ENCODE measurements at regions not wholly inside any gene's neighbourhood (a gene's known extent, or its start where the extent isn't known, plus 50 kb on each side); places are given as distances from the start of the nearest gene placed in this dataset.

DNA sequence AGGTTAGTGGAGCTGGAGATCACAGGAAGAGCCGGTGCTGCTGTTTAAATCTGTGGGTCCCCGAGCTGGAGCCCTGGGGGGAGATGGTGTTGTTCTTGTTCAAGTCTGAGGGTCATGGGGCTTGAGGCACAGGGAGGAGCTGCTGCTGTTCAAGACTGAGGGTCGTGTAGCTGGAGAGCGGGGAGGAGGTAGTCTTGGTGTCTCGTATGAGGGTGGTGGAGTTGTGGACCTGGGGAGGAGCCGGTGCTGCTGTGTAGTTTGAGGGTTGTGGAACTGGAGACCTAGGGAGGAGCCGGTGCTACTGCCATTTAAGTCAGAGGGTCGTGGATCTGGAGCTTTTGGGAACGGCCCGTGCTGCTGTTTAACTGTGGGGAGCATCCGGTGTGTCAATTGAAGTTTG lies 112.2 kb upstream of the SULF2 start:
- TF ChIP-seq, protein P1, sequence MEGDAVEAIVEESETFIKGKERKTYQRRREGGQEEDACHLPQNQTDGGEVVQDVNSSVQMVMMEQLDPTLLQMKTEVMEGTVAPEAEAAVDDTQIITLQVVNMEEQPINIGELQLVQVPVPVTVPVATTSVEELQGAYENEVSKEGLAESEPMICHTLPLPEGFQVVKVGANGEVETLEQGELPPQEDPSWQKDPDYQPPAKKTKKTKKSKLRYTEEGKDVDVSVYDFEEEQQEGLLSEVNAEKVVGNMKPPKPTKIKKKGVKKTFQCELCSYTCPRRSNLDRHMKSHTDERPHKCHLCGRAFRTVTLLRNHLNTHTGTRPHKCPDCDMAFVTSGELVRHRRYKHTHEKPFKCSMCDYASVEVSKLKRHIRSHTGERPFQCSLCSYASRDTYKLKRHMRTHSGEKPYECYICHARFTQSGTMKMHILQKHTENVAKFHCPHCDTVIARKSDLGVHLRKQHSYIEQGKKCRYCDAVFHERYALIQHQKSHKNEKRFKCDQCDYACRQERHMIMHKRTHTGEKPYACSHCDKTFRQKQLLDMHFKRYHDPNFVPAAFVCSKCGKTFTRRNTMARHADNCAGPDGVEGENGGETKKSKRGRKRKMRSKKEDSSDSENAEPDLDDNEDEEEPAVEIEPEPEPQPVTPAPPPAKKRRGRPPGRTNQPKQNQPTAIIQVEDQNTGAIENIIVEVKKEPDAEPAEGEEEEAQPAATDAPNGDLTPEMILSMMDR (conservative IDR thresholded peaks at IDR 0.05; ENCODE audit: low read length), result no peak
- no peak for TF ChIP-seq EZH2phosphoT487 (IDR thresholded peaks at IDR 0.05; ENCODE audit: borderline replicate concordance)
